ENCODE measurements at regions not wholly inside any gene's neighbourhood (a gene's known extent, or its start where the extent isn't known, plus 50 kb on each side); places are given as distances from the start of the nearest gene placed in this dataset.

DNA sequence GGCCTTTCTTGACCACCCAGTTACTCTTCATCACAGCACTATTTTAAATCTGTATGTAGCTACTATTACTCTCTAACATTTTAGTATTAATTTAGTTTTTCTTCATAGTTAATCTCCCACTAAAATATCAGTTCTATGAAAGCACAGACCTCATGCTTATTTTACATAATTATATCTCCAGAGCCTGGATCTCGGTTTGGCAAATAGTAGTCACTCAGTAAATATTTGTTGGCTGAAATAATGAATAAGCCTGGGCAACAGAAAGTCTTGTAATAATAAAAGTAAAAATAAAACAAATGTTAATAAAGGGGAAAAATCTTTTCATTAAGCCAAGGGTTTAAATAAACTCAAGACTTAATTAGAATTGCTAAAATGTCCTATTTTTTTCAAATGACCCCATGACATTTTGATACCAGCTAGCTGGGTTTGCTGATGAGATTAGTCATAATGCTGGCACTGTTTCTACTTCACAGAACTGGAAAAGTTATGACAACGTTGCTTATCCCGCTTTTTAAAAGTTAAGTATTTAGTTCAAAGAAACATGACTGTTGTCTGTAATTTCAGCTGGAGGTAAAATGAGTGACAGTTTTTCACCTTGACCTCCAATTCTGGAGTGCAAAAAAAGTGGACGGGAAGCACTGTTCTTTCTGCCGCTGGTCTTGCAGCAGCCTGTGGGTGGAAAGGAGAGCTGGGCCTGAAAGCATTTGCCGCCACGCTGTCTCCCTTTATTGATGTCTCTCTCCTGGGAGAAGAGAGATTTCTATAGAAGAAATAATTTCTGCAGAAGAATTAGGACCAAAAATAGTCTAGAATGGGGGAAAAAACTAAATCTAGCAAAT is 85.2 kb upstream of the SPATA13 start:
- TF ChIP-seq, protein P1, sequence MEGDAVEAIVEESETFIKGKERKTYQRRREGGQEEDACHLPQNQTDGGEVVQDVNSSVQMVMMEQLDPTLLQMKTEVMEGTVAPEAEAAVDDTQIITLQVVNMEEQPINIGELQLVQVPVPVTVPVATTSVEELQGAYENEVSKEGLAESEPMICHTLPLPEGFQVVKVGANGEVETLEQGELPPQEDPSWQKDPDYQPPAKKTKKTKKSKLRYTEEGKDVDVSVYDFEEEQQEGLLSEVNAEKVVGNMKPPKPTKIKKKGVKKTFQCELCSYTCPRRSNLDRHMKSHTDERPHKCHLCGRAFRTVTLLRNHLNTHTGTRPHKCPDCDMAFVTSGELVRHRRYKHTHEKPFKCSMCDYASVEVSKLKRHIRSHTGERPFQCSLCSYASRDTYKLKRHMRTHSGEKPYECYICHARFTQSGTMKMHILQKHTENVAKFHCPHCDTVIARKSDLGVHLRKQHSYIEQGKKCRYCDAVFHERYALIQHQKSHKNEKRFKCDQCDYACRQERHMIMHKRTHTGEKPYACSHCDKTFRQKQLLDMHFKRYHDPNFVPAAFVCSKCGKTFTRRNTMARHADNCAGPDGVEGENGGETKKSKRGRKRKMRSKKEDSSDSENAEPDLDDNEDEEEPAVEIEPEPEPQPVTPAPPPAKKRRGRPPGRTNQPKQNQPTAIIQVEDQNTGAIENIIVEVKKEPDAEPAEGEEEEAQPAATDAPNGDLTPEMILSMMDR (IDR thresholded peaks at IDR 0.05; ENCODE audit: low read depth, low read length, poor library complexity, severe bottlenecking): no peak
- no peak for TF ChIP-seq EZH2phosphoT487 (IDR thresholded peaks at IDR 0.05; ENCODE audit: borderline replicate concordance, low read length)
